Kidney (tissue), 13 donors: ENCODE measurements at regions not wholly inside any gene's neighbourhood (a gene's known extent, or its start where the extent isn't known, plus 50 kb on each side); places are given as distances from the start of the nearest gene placed in this dataset.

Experiments
- DNase-seq, 5 donors: peaks; one replicate each; pipeline ENCODE4 v3.0.0-alpha.2; 2013 to 2020
- FAIRE-seq: peaks from 2 replicates; lab custom pipeline; 2012; peaks lifted over from hg19 to GRCh38; lab: Jason Lieb, UNC
- H3K27ac ChIP-seq, 2 donors: one replicate each; pipeline ENCODE4 v1.7.0; 2013; ENCODE audit warnings: low read depth in 2 of 2, low read length in 2 of 2, inconsistent platforms in 1 of 2
- H3K27me3 ChIP-seq: one replicate; pipeline ENCODE4 v1.7.1; 2013; ENCODE audit warnings: low read length, inconsistent platforms; ENCODE audit not compliant: control insufficient read depth, insufficient read depth
- H3K36me3 ChIP-seq, 3 donors: one replicate each; pipeline versions ENCODE4 v1.7.0 to v1.7.1; 2013; ENCODE audit warnings: low read length in 3 of 3, control low read depth in 1 of 3, inconsistent platforms in 1 of 3; ENCODE audit not compliant: insufficient read depth in 3 of 3, control insufficient read depth in 2 of 3
- H3K4me1 ChIP-seq, 3 donors: one replicate each; pipeline versions ENCODE4 v1.7.0 to v1.7.1; 2013; ENCODE audit warnings: low read length in 3 of 3, inconsistent platforms in 1 of 3, low read depth in 1 of 3; ENCODE audit not compliant: control insufficient read depth in 2 of 3, insufficient read depth in 2 of 3
- H3K4me3 ChIP-seq, 3 donors: one replicate each; pipeline versions ENCODE4 v1.7.0 to v1.8.1; 2013; ENCODE audit warnings: low read length in 3 of 3, control low read depth in 1 of 3, inconsistent platforms in 1 of 3
- H3K9ac ChIP-seq, 3 donors: one replicate each; pipeline versions ENCODE4 v1.7.0 to v1.7.1; 2013; ENCODE audit warnings: low read length in 3 of 3, control low read depth in 1 of 3, inconsistent platforms in 1 of 3
- H3K9me3 ChIP-seq, 3 donors: one replicate each; pipeline versions ENCODE4 v1.7.0 to v1.7.1; 2013; ENCODE audit warnings: low read length in 3 of 3, control low read depth in 1 of 3, inconsistent platforms in 1 of 3; ENCODE audit not compliant: control insufficient read depth in 2 of 3, insufficient read depth in 1 of 3
- CTCF ChIP-seq: IDR thresholded peaks from 3 replicates; pipeline ENCODE4 v1.5.1; 2012; ENCODE audit warnings: mild to moderate bottlenecking, moderate library complexity, borderline replicate concordance; ENCODE audit not compliant: insufficient read depth; ENCODE audit errors: extremely low read depth
- intact Hi-C: fragments of 100-400 bp; cut with DNase I; formaldehyde crosslinking; loops from one replicate; pipeline ENCODE4 v1.11.1; 2022
- donor health status: control.
- donor health status: control.
- donor health status: control.
- donor health status: control.
- donor health status: control.
- donor health status: DM: yes; HTN: yes; CAD: no.
- donor health status: Normal renal cell carcinoma (clear cell type).

- Histone ChIP-seq H3K9me3 (no peaks in the 10 kb centered on the region), H3K4me1 (no peaks in the 10 kb centered on the region), H3K27ac (no peak overlapping the region), H3K27me3 (no peaks in the 10 kb centered on the region), H3K4me3 (no peak overlapping the region), H3K9ac (no peak overlapping the region), H3K36me3 (no peaks in the 10 kb centered on the region)
- TF ChIP-seq CTCF, result no peak
- DNase-seq (no peak), FAIRE-seq (no peak)
- intact Hi-C loops, result no loop called here
These were observed 142.5 kb upstream of the PREP start for GRCh38 chr6:105545228-105545920.

- no peaks in the 10 kb centered on the region for H3K36me3 ChIP-seq
- no peak overlapping the region for H3K4me3 ChIP-seq
- H3K9ac ChIP-seq, result no peak overlapping the region
- intact Hi-C loops, result no loop called here
- H3K4me1 ChIP-seq, result no peaks in the 10 kb centered on the region
- no peak for DNase-seq
- FAIRE-seq, result no peak
- H3K27ac ChIP-seq, result no peak overlapping the region
- no peaks in the 10 kb centered on the region for H3K27me3 ChIP-seq
- no peak for TF ChIP-seq CTCF
- H3K9me3 ChIP-seq, result no peaks in the 10 kb centered on the region
These were observed 137.0 kb upstream of the PREP start for GRCh38 chr6:105539911-105540310.

- no peak for TF ChIP-seq CTCF
- Histone ChIP-seq H3K36me3 (no peaks in the 10 kb centered on the region), H3K4me1 (no peaks in the 10 kb centered on the region), H3K4me3 (no peak overlapping the region), H3K9me3 (no peaks in the 10 kb centered on the region), H3K27ac (no peak overlapping the region), H3K27me3 (no peaks in the 10 kb centered on the region), H3K9ac (no peak overlapping the region)
- intact Hi-C loops, result no loop called here
- DNase-seq (no peak), FAIRE-seq (no peak)
These were observed 135.2 kb upstream of the PREP start for GRCh38 chr6:105537981-105538578.

- H3K4me1 ChIP-seq, result no peaks in the 10 kb centered on the region
- no peak overlapping the region for H3K4me3 ChIP-seq
- H3K27ac ChIP-seq, result no peak overlapping the region
- intact Hi-C loops, result no loop called here
- H3K27me3 ChIP-seq, result no peaks in the 10 kb centered on the region
- H3K36me3 ChIP-seq, result no peaks in the 10 kb centered on the region
- H3K9ac ChIP-seq, result no peak overlapping the region
- no peaks in the 10 kb centered on the region for H3K9me3 ChIP-seq
- DNase-seq (no peak), FAIRE-seq (no peak)
- TF ChIP-seq CTCF, result no peak
These were observed 134.1 kb upstream of the PREP start for GRCh38 chr6:105536961-105537360.
